GM12864 (cell line): ENCODE measurements at regions not wholly inside any gene's neighbourhood (a gene's known extent, or its start where the extent isn't known, plus 50 kb on each side); places are given as distances from the start of the nearest gene placed in this dataset.
"Not testable (repeated sequence)": the region's sequence is repeated elsewhere in the genome, so short reads cannot be mapped to it uniquely, and the experiment has no call there.

ENCODE experiments used
- DNase-seq: peaks from one replicate; pipeline ENCODE4 v3.0.0-alpha.2; 2011; ENCODE audit warnings: low read depth
- H3K4me3 ChIP-seq: 2 replicates; pipeline ENCODE4 v1.5.1; 2011; ENCODE audit warnings: mild to moderate bottlenecking, low read depth, low read length, control low read depth
- TF ChIP-seq, protein P1 (sequence below): IDR thresholded peaks from 2 replicates; pipeline ENCODE4 v1.5.1; 2011; ENCODE audit warnings: low read depth, mild to moderate bottlenecking, moderate library complexity, low read length, control low read depth, inconsistent platforms; ENCODE audit errors: missing control alignments

DNA sequence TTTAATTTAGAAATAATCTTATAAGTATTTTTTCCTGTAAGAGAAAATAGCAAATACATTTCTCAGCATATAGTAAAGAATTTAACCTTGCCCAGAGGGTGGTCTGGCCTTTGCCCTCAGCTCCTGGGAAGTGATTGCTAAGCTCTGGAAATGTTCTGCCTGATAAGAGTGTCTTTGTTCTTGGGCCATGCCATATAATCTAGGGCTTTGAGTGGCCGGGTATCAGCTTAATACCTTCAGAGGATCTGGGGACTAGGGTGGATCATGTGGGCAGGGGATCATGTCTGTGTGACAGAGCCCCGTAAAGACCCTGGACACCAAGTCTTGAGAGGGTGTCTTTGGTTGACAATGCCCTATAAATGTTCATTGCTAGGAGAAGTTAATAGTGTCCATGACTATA is 1032.4 kb upstream of the MIR17HG start:
- H3K4me3 ChIP-seq = no peak overlapping the region
- TF ChIP-seq, protein P1, sequence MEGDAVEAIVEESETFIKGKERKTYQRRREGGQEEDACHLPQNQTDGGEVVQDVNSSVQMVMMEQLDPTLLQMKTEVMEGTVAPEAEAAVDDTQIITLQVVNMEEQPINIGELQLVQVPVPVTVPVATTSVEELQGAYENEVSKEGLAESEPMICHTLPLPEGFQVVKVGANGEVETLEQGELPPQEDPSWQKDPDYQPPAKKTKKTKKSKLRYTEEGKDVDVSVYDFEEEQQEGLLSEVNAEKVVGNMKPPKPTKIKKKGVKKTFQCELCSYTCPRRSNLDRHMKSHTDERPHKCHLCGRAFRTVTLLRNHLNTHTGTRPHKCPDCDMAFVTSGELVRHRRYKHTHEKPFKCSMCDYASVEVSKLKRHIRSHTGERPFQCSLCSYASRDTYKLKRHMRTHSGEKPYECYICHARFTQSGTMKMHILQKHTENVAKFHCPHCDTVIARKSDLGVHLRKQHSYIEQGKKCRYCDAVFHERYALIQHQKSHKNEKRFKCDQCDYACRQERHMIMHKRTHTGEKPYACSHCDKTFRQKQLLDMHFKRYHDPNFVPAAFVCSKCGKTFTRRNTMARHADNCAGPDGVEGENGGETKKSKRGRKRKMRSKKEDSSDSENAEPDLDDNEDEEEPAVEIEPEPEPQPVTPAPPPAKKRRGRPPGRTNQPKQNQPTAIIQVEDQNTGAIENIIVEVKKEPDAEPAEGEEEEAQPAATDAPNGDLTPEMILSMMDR = no peak
- no peak for DNase-seq

DNA sequence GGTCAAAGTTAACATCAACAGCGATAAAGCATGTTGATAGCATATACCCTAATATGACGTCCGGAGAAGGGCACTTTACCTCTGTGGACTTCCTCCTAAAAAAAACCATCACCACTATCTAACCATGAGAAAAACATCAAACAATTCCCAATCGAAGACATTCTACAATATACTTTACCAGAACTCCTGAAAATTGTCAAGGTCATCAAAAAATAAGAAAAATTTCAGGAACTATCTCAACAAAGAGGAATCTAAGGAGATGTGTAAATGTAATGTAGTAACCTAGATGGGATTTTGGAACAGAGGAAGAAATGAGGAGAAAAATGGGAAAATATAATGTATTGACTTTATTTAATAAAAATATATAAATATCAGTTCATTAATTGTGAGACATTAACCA is 1026.8 kb upstream of the MIR17HG start:
- no peak for DNase-seq
- TF ChIP-seq, protein P1 = no peak

DNA sequence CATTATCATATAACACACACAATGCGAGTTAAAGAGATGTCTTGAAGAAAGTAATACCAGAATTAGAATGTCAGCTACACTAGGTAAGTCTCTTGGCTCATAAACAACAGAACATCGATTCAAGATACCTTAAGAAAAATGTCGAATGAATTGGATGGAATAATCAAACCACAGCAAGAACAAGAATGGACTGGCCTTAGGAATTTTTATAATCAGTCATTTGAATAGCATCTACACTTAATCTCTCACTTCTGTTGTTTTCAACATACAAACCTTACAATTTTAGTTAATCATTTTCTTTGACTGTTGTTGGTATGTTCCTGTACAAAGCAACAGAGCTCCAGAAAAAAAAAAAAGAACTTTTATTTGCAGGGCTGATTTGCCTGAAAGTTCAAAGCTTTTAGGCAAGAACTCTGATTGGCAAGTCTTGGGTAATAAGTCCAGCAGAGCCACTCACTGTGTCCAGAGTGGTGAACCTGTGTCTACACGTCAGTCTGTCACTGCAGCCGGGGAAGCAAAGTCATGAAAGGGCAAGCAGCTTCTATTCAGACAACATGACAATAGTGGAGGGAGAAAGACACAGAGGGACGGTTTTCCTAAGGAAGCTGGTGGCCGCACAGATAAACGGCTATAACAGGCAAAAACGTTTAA is 1026.1 kb upstream of the MIR17HG start:
- TF ChIP-seq, protein P1 = no peak
- H3K4me3 ChIP-seq = no peak overlapping the region
- no peak for DNase-seq

More for the DNA sequence above, 1026.8 kb upstream of the MIR17HG start:
- H3K4me3 ChIP-seq = no peak overlapping the region

DNA sequence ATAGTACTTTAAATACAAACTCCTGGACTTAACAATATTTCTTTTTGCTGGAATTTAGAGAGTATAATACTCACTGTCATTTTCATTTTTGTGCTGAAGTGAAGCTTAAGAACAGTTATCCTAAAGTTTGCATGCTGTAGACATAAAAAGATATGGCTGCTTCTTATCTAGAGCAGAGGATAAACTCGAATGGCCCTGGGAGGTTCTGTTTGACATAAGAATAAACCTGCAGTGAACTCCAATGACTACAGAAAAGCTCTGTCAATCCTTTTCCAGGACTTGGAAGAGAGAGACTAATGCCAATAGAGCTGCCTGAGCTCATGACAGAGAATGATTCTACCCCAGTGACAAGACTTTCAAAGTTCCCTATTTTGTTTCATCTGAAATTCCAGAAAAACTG is 1017.8 kb upstream of the MIR17HG start:
- TF ChIP-seq, protein P1 = no peak

GRCh38 chr13:90331974-90332373 is 1015.5 kb upstream of the MIR17HG start:
- no peak overlapping the region for H3K4me3 ChIP-seq
- TF ChIP-seq, protein P1 = no peak
- DNase-seq = no peak

More for the DNA sequence above, 1017.8 kb upstream of the MIR17HG start:
- H3K4me3 ChIP-seq = no peak overlapping the region
- no peak for DNase-seq

DNA sequence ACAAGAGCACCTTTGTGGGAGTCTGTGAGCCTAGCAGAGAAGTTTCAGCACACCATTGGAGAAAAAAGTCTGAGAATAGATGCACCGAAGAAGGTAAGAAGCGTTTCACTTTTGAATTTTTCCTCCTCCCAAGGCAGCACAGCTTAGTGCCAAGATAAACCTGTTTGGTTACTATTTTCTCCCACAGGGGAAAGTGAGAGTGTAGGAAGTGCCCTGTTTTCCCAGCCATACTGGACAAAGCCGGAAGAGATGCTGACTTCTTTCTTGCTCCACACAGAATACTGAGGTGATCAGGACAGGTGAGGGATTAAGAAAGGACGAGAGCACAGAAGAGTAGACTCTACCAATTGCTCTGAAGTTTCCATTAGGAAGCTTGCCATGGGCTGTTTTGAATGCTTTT is 1011.0 kb upstream of the MIR17HG start:
- TF ChIP-seq, protein P1 = no peak
- DNase-seq = no peak
- H3K4me3 ChIP-seq = no peak overlapping the region

GRCh38 chr13:90341348-90341747 is 1006.1 kb upstream of the MIR17HG start:
- DNase-seq, H3K4me3 ChIP-seq: not testable (repeated sequence)

GRCh38 chr13:90348477-90349136 is 998.9 kb upstream of the MIR17HG start:
- not testable (repeated sequence) for H3K4me3 ChIP-seq, DNase-seq
